HEK293 (cell line): ENCODE measurements at regions not wholly inside any gene's neighbourhood (a gene's known extent, or its start where the extent isn't known, plus 50 kb on each side); places are given as distances from the start of the nearest gene placed in this dataset.

Source experiments
- CTCF ChIA-PET: fragments of 350-600 bp; formaldehyde crosslinking; extraction: SDS; loops from one replicate; lab custom pipeline; 2021; ENCODE audit warnings: antibody characterized with exemption; lab: Yijun Ruan, JAX
- POLR2A ChIA-PET: fragments of 300-600 bp; formaldehyde crosslinking; extraction: SDS; loops from one replicate; lab custom pipeline; 2020; ENCODE audit warnings: antibody characterized with exemption, inconsistent platforms; lab: Yijun Ruan, JAX
- H3K27ac ChIP-seq: fragments of 200-500 bp; sonication (Bioruptor generic); 2 replicates; pipeline ENCODE4 v1.5.1; 2014; ENCODE audit warnings: low read depth, low read length, control low read depth, inconsistent platforms; ENCODE audit errors: extremely low read depth
- H3K36me3 ChIP-seq, 2 experiments: fragments of 200-500 bp in 1 of 2; sonication (Bioruptor generic) in 1 of 2; 1 replicate in 1 of 2; 2 replicates in 1 of 2; pipeline ENCODE4 v1.5.1; 2014 to 2017; ENCODE audit warnings: inconsistent platforms in 2 of 2, low read length in 2 of 2; ENCODE audit not compliant: control insufficient read depth in 2 of 2, insufficient read depth in 1 of 2
- H3K4me1 ChIP-seq: fragments of 200-500 bp; sonication (Bioruptor generic); 2 replicates; pipeline ENCODE4 v1.5.1; 2014; ENCODE audit warnings: mild to moderate bottlenecking, low read length, inconsistent platforms; ENCODE audit not compliant: control insufficient read depth, insufficient read depth
- H3K4me3 ChIP-seq: 2 replicates; pipeline ENCODE4 v1.5.1; 2011; ENCODE audit warnings: low read depth, mild to moderate bottlenecking, control low read depth, low read length, moderate library complexity
- H3K9me3 ChIP-seq: fragments of 200-500 bp; sonication (Bioruptor generic); 2 replicates; pipeline ENCODE4 v1.5.1; 2014; ENCODE audit warnings: low read depth, low read length, inconsistent platforms; ENCODE audit not compliant: control insufficient read depth, insufficient read depth
- HOXC10 ChIP-seq: sonication (generic); formaldehyde crosslinking; IDR thresholded peaks from 2 replicates; pipeline ENCODE4 v1.8.1; 2023; ENCODE audit warnings: mild to moderate bottlenecking, missing genetic modification reagents
- INSM2 ChIP-seq: fragments of 450-650 bp; formaldehyde crosslinking; IDR thresholded peaks from 2 replicates; pipeline ENCODE4 v1.5.1; 2016; ENCODE audit warnings: missing biosample characterization, missing genetic modification characterization
- KLF17 ChIP-seq: fragments of 450-650 bp; formaldehyde crosslinking; IDR thresholded peaks from 2 replicates; pipeline ENCODE4 v1.5.1; 2016; ENCODE audit warnings: missing biosample characterization, missing genetic modification characterization
- KLF9 ChIP-seq: fragments of 450-650 bp; formaldehyde crosslinking; IDR thresholded peaks from 2 replicates; pipeline ENCODE4 v1.5.1; 2016; ENCODE audit warnings: missing biosample characterization, missing genetic modification characterization, low read depth
- OVOL3 ChIP-seq: fragments of 450-650 bp; formaldehyde crosslinking; IDR thresholded peaks from 2 replicates; pipeline ENCODE4 v1.5.1; 2016; ENCODE audit warnings: missing biosample characterization, missing genetic modification characterization
- REST ChIP-seq: fragments of 450-650 bp; formaldehyde crosslinking; IDR thresholded peaks from 2 replicates; pipeline ENCODE4 v1.5.1; 2016; ENCODE audit warnings: missing biosample characterization, missing genetic modification characterization
- SP7 ChIP-seq: fragments of 450-650 bp; formaldehyde crosslinking; IDR thresholded peaks from 2 replicates; pipeline ENCODE4 v1.5.1; 2016; ENCODE audit warnings: missing biosample characterization, missing genetic modification characterization
- ZBTB20 ChIP-seq: fragments of 450-650 bp; formaldehyde crosslinking; IDR thresholded peaks from 2 replicates; pipeline ENCODE4 v1.5.1; 2016; ENCODE audit warnings: missing biosample characterization, missing genetic modification characterization
- ZNF175 ChIP-seq: fragments of 450-650 bp; formaldehyde crosslinking; IDR thresholded peaks from 2 replicates; pipeline ENCODE4 v1.5.1; 2016; ENCODE audit warnings: missing biosample characterization, missing genetic modification characterization
- ZNF2 ChIP-seq: fragments of 450-650 bp; formaldehyde crosslinking; IDR thresholded peaks from 2 replicates; pipeline ENCODE4 v1.5.1; 2016; ENCODE audit warnings: missing biosample characterization, missing genetic modification characterization
- ZNF324 ChIP-seq: fragments of 450-650 bp; formaldehyde crosslinking; IDR thresholded peaks from 2 replicates; pipeline ENCODE4 v1.5.1; 2016; ENCODE audit warnings: missing biosample characterization, missing genetic modification characterization
- ZNF354C ChIP-seq: fragments of 450-650 bp; formaldehyde crosslinking; IDR thresholded peaks from 2 replicates; pipeline ENCODE4 v1.5.1; 2016; ENCODE audit warnings: missing biosample characterization, missing genetic modification characterization, low read depth, borderline replicate concordance
- ZNF394 ChIP-seq: fragments of 450-650 bp; formaldehyde crosslinking; IDR thresholded peaks from 2 replicates; pipeline ENCODE4 v1.5.1; 2016; ENCODE audit warnings: missing biosample characterization, missing genetic modification characterization, mild to moderate bottlenecking, moderate library complexity, borderline replicate concordance
- ZNF645 ChIP-seq: fragments of 450-650 bp; formaldehyde crosslinking; IDR thresholded peaks from 2 replicates; pipeline ENCODE4; 2016; ENCODE audit warnings: missing biosample characterization, missing genetic modification characterization
- ZNF692 ChIP-seq: fragments of 450-650 bp; formaldehyde crosslinking; IDR thresholded peaks from 2 replicates; pipeline ENCODE4 v1.5.1; 2016; ENCODE audit warnings: missing biosample characterization, missing genetic modification characterization
- ZNF830 ChIP-seq: fragments of 450-650 bp; IDR thresholded peaks from 2 replicates; pipeline ENCODE4 v1.5.0; 2018; ENCODE audit warnings: missing biosample characterization, missing genetic modification characterization, low read depth, mild to moderate bottlenecking, moderate library complexity
- ZSCAN16 ChIP-seq: fragments of 450-650 bp; formaldehyde crosslinking; IDR thresholded peaks from 2 replicates; pipeline ENCODE4 v1.5.1; 2016; ENCODE audit warnings: missing biosample characterization, missing genetic modification characterization
- TF ChIP-seq, protein P1 (sequence below): fragments of 450-650 bp; formaldehyde crosslinking; IDR thresholded peaks from 2 replicates; pipeline ENCODE4 v1.5.1; 2016; ENCODE audit warnings: missing biosample characterization, missing genetic modification characterization, low read depth
- TF ChIP-seq, protein P2 (sequence below): fragments of 450-650 bp; formaldehyde crosslinking; IDR thresholded peaks from 2 replicates; pipeline ENCODE4 v1.5.1; 2016; ENCODE audit warnings: missing biosample characterization, missing genetic modification characterization

GRCh38 chr17:53912117-53912516 lies 89.4 kb downstream of the KIF2B start:
- Histone ChIP-seq H3K4me3 (no peak overlapping the region), H3K9me3 (no peaks in the 10 kb centered on the region), H3K36me3 (no peaks in the 10 kb centered on the region), H3K4me1 (no peaks in the 10 kb centered on the region), H3K27ac (no peak overlapping the region)
- no peak for TF ChIP-seq ZNF830 (tag by site-specific recombination)
- TF ChIP-seq ZSCAN16 (tag by site-specific recombination), result no peak
- TF ChIP-seq OVOL3 (tag by site-specific recombination), result no peak
- no peak for TF ChIP-seq HOXC10 (CRISPR knock-in tag)
- TF ChIP-seq REST (tag by site-specific recombination), result no peak
- no peak for TF ChIP-seq ZNF324 (tag by site-specific recombination)
- TF ChIP-seq KLF9 (tag by site-specific recombination), result no peak
- TF ChIP-seq ZNF645 (tag by site-specific recombination), result no peak
- TF ChIP-seq, protein P1, sequence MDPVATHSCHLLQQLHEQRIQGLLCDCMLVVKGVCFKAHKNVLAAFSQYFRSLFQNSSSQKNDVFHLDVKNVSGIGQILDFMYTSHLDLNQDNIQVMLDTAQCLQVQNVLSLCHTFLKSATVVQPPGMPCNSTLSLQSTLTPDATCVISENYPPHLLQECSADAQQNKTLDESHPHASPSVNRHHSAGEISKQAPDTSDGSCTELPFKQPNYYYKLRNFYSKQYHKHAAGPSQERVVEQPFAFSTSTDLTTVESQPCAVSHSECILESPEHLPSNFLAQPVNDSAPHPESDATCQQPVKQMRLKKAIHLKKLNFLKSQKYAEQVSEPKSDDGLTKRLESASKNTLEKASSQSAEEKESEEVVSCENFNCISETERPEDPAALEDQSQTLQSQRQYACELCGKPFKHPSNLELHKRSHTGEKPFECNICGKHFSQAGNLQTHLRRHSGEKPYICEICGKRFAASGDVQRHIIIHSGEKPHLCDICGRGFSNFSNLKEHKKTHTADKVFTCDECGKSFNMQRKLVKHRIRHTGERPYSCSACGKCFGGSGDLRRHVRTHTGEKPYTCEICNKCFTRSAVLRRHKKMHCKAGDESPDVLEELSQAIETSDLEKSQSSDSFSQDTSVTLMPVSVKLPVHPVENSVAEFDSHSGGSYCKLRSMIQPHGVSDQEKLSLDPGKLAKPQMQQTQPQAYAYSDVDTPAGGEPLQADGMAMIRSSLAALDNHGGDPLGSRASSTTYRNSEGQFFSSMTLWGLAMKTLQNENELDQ (tag by site-specific recombination), result no peak
- no peak for TF ChIP-seq SP7 (tag by site-specific recombination)
- no peak for TF ChIP-seq ZNF394 (tag by site-specific recombination)
- no peak for TF ChIP-seq INSM2
- no peak for TF ChIP-seq ZNF2
- no peak for TF ChIP-seq ZNF175 (tag by site-specific recombination)
- TF ChIP-seq ZBTB20 (tag by site-specific recombination), result no peak
- ChIA-PET CTCF (no interaction called here), POLR2A (no interaction called here)

GRCh38 chr17:53919356-53919755 lies 96.6 kb downstream of the KIF2B start:
- Histone ChIP-seq H3K4me3 (no peak overlapping the region), H3K27ac (no peak overlapping the region), H3K36me3 (no peaks in the 10 kb centered on the region), H3K9me3 (no peaks in the 10 kb centered on the region), H3K4me1 (no peaks in the 10 kb centered on the region)
- ChIA-PET CTCF (no interaction called here), POLR2A (no interaction called here)
- TF ChIP-seq, protein P2, sequence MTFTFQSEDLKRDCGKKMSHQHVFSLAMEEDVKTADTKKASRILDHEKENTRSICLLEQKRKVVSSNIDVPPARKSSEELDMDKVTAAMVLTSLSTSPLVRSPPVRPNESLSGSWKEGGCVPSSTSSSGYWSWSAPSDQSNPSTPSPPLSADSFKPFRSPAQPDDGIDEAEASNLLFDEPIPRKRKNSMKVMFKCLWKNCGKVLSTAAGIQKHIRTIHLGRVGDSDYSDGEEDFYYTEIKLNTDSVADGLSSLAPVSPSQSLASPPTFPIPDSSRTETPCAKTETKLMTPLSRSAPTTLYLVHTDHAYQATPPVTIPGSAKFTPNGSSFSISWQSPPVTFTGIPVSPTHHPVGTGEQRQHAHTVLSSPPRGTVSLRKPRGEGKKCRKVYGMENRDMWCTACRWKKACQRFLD, result no peak
- no peak for TF ChIP-seq ZNF645 (tag by site-specific recombination)
- no peak for TF ChIP-seq ZNF692 (tag by site-specific recombination)
- TF ChIP-seq KLF17, result no peak
- TF ChIP-seq ZNF354C, result no peak
